ENCODE measurements at regions not wholly inside any gene's neighbourhood (a gene's known extent, or its start where the extent isn't known, plus 50 kb on each side); places are given as distances from the start of the nearest gene placed in this dataset.

- intact Hi-C loops (cut with micrococcal nuclease): no loop called here
- no peak for TF ChIP-seq CTCF (IDR thresholded peaks at IDR 0.05)
- Histone ChIP-seq H3K27me3 (replicated peaks in 1 of 4; ENCODE audit: control extremely low read depth in 1 of 4, control insufficient read depth in 3 of 4, insufficient read depth in 4 of 4, low read length in 3 of 4) (no peaks in the 10 kb centered on the region), H3K9ac (ENCODE audit: low read length) (no peak overlapping the region), H3K79me2 (ENCODE audit: control insufficient read depth, insufficient read depth, low read length) (no peaks in the 10 kb centered on the region), H3K27ac (ENCODE audit: low read length in 2 of 2) (no peak overlapping the region), H3K9me3 (ENCODE audit: control extremely low read depth in 1 of 3, control insufficient read depth in 2 of 3, insufficient read depth in 1 of 3, low read length in 2 of 3) (peaks cover 1 to 9% (median 3%) of the 10 kb centered on the region in 3 donors), H3K4me3 (ENCODE audit: control extremely low read depth in 1 of 5, extremely low read depth in 1 of 5, insufficient read depth in 1 of 5, low read depth in 2 of 5, low read length in 4 of 5) (no peak overlapping the region), H3K4me1 (ENCODE audit: control insufficient read depth in 2 of 2, insufficient read depth in 2 of 2, low read length in 2 of 2) (no peaks in the 10 kb centered on the region), H2AFZ (ENCODE audit: insufficient read depth, low read depth, low read length, poor library complexity, severe bottlenecking) (no peak overlapping the region), H4K20me1 (ENCODE audit: control insufficient read depth, insufficient read depth, low read length, poor library complexity, severe bottlenecking) (no peaks in the 10 kb centered on the region), H3K36me3 (replicated peaks in 1 of 2; ENCODE audit: control extremely low read depth in 1 of 2, control insufficient read depth in 1 of 2, extremely low read depth in 1 of 2, insufficient read depth in 2 of 2, low read length in 1 of 2) (no peaks in the 10 kb centered on the region), H3K4me2 (replicated peaks; ENCODE audit: low read depth, low read length, poor library complexity, severe bottlenecking) (no peak overlapping the region)
- H3K4me3 Mint-ChIP-seq: no peak overlapping the region
- DNase-seq (no peak), ATAC-seq (ENCODE audit: low read depth) (no peak)
- no peak overlapping the region for H3K27ac Mint-ChIP-seq
- CTCF ChIA-PET: no interaction called here
- H3K4me1 Mint-ChIP-seq: no peaks in the 10 kb centered on the region
- peaks cover 10% of the 10 kb centered on the region for H3K27me3 Mint-ChIP-seq
- no CpG with 5 or more reads among the region's 1 CpG for WGBS (ENCODE audit: insufficient coverage)
- POLR2A ChIA-PET: no interaction called here
- peaks cover 15% of the 10 kb centered on the region for H3K9me3 Mint-ChIP-seq (ENCODE audit: insufficient read depth)
Observed at GRCh38 chr12:58029260-58029659, 87.9 kb downstream of the ATP23 start.

- H3K4me3 ChIP-seq (ENCODE audit: control extremely low read depth in 1 of 5, extremely low read depth in 1 of 5, insufficient read depth in 1 of 5, low read depth in 2 of 5, low read length in 4 of 5): no peak overlapping the region
- POLR2A ChIA-PET: no interaction called here
- Mint-ChIP-seq H3K4me1 (no peaks in the 10 kb centered on the region), H3K4me3 (no peak overlapping the region), H3K27me3 (peaks cover 10% of the 10 kb centered on the region), H3K27ac (no peak overlapping the region), H3K9me3 (ENCODE audit: insufficient read depth) (peaks cover 15% of the 10 kb centered on the region)
- CTCF ChIA-PET: no interaction called here
- WGBS (ENCODE audit: insufficient coverage): 73% methylated on average over 2 of the region's 4 CpGs
- no peaks in the 10 kb centered on the region for H4K20me1 ChIP-seq (ENCODE audit: control insufficient read depth, insufficient read depth, low read length, poor library complexity, severe bottlenecking)
- no peaks in the 10 kb centered on the region for H3K36me3 ChIP-seq (replicated peaks in 1 of 2; ENCODE audit: control extremely low read depth in 1 of 2, control insufficient read depth in 1 of 2, extremely low read depth in 1 of 2, insufficient read depth in 2 of 2, low read length in 1 of 2)
- H3K4me2 ChIP-seq (replicated peaks; ENCODE audit: low read depth, low read length, poor library complexity, severe bottlenecking): no peak overlapping the region
- no peak for ATAC-seq (ENCODE audit: low read depth)
- intact Hi-C loops (cut with micrococcal nuclease): no loop called here
- no peaks in the 10 kb centered on the region for H3K27me3 ChIP-seq (replicated peaks in 1 of 4; ENCODE audit: control extremely low read depth in 1 of 4, control insufficient read depth in 3 of 4, insufficient read depth in 4 of 4, low read length in 3 of 4)
- H2AFZ ChIP-seq (ENCODE audit: insufficient read depth, low read depth, low read length, poor library complexity, severe bottlenecking): no peak overlapping the region
- H3K27ac ChIP-seq (ENCODE audit: low read length in 2 of 2): no peak overlapping the region
- no peak overlapping the region for H3K9ac ChIP-seq (ENCODE audit: low read length)
- DNase-seq: no peak
- peaks cover 2 to 17% (median 8%) of the 10 kb centered on the region in 3 donors for H3K9me3 ChIP-seq (ENCODE audit: control extremely low read depth in 1 of 3, control insufficient read depth in 2 of 3, insufficient read depth in 1 of 3, low read length in 2 of 3)
- no peak for TF ChIP-seq EZH2 (IDR thresholded peaks at IDR 0.05; ENCODE audit: borderline replicate concordance, insufficient read depth, low read depth, low read length, poor library complexity, severe bottlenecking)
- TF ChIP-seq CTCF (IDR thresholded peaks at IDR 0.05): no peak
- no peaks in the 10 kb centered on the region for H3K4me1 ChIP-seq (ENCODE audit: control insufficient read depth in 2 of 2, insufficient read depth in 2 of 2, low read length in 2 of 2)
- no peaks in the 10 kb centered on the region for H3K79me2 ChIP-seq (ENCODE audit: control insufficient read depth, insufficient read depth, low read length)
Observed at GRCh38 chr12:58030566-58031279, 89.4 kb downstream of the ATP23 start.

All from B cell (primary cell).